ENCODE measurements at regions not wholly inside any gene's neighbourhood (a gene's known extent, or its start where the extent isn't known, plus 50 kb on each side); places are given as distances from the start of the nearest gene placed in this dataset.

- no peak for DNase-seq
Observed at GRCh38 chr7:36078816-36079360, 74.2 kb upstream of the EEPD1 start.

- DNase-seq, result no peak
Observed at GRCh38 chr7:36079446-36080025, 73.5 kb upstream of the EEPD1 start.

- DNase-seq, result no peak
Observed at GRCh38 chr7:36080843-36081242, 72.2 kb upstream of the EEPD1 start.

- DNase-seq, result no peak
Observed at GRCh38 chr7:36082216-36082615, 70.8 kb upstream of the EEPD1 start.

- no peak for DNase-seq
Observed at GRCh38 chr7:36082910-36083309, 70.1 kb upstream of the EEPD1 start.

- DNase-seq, result no peak
Observed at GRCh38 chr7:36083626-36084380, 69.3 kb upstream of the EEPD1 start.

GRCh38 chr7:36084485-36085091 is 68.5 kb upstream of the EEPD1 start:
- no peak for DNase-seq

- DNase-seq, result no peak
Observed at GRCh38 chr7:36085096-36085495, 68.0 kb upstream of the EEPD1 start.

GRCh38 chr7:36086571-36086970 is 66.5 kb upstream of the EEPD1 start:
- DNase-seq, result no peak

GRCh38 chr7:36088553-36088952 is 64.5 kb upstream of the EEPD1 start:
- DNase-seq, result no peak

- DNase-seq, result no peak
Observed at GRCh38 chr7:36088966-36089365, 64.1 kb upstream of the EEPD1 start.

- DNase-seq, result no peak
Observed at GRCh38 chr7:36090976-36091873, 61.8 kb upstream of the EEPD1 start.

GRCh38 chr7:36091874-36092176 is 61.2 kb upstream of the EEPD1 start:
- DNase-seq, result no peak

- DNase-seq, result no peak
Observed at GRCh38 chr7:36092221-36092771, 60.8 kb upstream of the EEPD1 start.

- DNase-seq, result no peak
Observed at GRCh38 chr7:36096460-36097095, 56.5 kb upstream of the EEPD1 start.

GRCh38 chr7:36098096-36098495 is 55.0 kb upstream of the EEPD1 start:
- no peak for DNase-seq

GRCh38 chr7:36100226-36100625 is 52.8 kb upstream of the EEPD1 start:
- no peak for DNase-seq

GRCh38 chr7:36100634-36101033 is 52.4 kb upstream of the EEPD1 start:
- DNase-seq, result no peak
